Activated effector memory CD4-positive, alpha-beta T cell treated with Interleukin-2 at 50 U/mL for 16 hours (primary cell): ENCODE measurements at regions not wholly inside any gene's neighbourhood (a gene's known extent, or its start where the extent isn't known, plus 50 kb on each side); places are given as distances from the start of the nearest gene placed in this dataset.
A peak's percentile ranks its signal among the peaks of the same experiment; 100 is the strongest.
"Not testable (repeated sequence)": the region's sequence is repeated elsewhere in the genome, so short reads cannot be mapped to it uniquely, and the experiment has no call there.

Source experiments
- DNase-seq: peaks from one replicate; pipeline ENCODE4 v3.0.0-alpha.2; 2020

GRCh38 chr1:149157409-149157808, 54.1 kb upstream of the NBPF9 start:
- DNase-seq = not testable (repeated sequence)

DNA sequence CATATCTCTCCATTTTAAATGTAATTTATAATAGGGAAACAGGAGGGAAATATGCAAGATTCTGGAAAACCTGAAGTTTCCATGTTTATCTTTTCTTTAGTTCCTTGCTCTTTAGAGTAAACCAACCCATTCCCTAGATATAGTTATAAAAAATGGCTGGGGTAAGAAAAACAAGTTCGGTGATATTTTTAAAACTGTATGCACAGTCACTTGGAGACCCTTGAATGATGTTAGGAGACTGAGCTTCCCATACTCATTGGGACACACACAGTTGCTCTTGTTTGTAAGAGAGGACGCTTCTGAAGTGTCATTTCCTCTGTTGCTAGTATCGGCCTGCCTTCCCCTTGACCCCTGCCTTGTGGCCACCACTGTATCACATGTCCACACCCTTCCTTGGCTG, 55.0 kb upstream of the NBPF9 start:
- not testable (repeated sequence) for DNase-seq

DNA sequence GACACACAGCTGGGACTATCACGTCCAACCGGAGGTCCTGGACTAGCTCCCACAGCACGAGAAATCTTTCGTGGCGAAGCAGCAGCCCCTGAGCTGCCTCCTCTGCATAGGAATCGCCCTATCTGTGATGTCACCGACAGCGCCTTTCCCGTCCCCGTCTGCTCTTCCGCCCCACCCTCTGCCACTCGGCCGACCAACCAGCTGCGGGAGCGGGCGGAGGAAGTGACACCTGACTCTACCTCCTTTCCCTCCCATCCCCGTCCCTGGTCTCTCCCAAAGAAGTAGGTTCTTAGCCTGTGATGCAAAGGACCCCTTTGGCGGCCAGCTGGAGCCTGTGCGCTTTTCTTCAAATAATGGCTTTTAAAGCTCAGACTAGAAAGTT, 59.7 kb upstream of the NBPF9 start:
- not testable (repeated sequence) for DNase-seq

DNA sequence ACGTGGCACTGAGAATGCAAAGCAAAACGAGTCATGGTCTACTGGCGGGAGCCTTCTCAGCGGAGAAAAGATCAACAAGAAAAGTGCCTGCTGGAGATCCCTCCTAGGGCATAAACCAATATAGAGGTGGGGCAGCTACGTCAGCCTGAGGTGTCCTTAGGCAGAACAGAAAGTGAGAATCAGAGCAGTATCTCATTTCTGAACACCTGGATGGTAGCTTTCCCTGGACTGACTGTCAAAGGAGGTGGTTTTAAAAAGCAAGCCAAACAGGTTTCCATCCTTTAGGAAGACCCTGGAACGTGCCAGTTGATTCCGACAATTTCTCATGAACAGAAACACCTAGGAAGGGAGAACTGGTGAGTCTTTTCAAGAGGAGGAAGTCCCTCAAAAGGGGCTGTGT, 71.4 kb upstream of the NBPF9 start:
- DNase-seq = not testable (repeated sequence)

DNA sequence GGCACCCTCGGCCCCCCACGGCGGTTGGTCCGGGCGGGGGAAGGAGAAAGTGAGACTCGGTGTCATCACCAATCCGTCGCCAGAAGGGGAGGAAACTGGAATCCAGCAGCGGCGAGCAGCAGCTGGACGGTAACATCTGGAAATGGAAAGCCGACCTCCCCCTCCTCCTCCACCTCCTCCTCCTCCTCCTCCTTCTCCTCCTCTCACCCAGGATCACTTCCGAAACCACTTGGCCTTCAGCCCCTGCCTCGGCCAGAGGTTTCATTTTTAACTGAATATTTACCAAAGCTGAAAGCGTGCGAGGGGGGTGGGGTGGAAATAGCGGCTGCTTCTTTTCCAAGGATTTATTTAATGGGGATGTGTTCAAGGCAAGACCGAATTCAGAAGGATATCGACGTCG, 72.5 kb upstream of the NBPF9 start:
- DNase-seq = not testable (repeated sequence)

- peak; percentile 62 for DNase-seq
Measured at GRCh38 chr1:149176453-149177316, 73.3 kb upstream of the NBPF9 start.

GRCh38 chr1:149190742-149191141, 87.4 kb upstream of the NBPF9 start:
- not testable (repeated sequence) for DNase-seq

- not testable (repeated sequence) for DNase-seq
Measured at GRCh38 chr1:149196651-149197050, 93.3 kb upstream of the NBPF9 start.

GRCh38 chr1:149200567-149200966, 97.2 kb upstream of the NBPF9 start:
- DNase-seq = not testable (repeated sequence)

GRCh38 chr1:149202283-149202682, 98.9 kb upstream of the NBPF9 start:
- DNase-seq = not testable (repeated sequence)

DNA sequence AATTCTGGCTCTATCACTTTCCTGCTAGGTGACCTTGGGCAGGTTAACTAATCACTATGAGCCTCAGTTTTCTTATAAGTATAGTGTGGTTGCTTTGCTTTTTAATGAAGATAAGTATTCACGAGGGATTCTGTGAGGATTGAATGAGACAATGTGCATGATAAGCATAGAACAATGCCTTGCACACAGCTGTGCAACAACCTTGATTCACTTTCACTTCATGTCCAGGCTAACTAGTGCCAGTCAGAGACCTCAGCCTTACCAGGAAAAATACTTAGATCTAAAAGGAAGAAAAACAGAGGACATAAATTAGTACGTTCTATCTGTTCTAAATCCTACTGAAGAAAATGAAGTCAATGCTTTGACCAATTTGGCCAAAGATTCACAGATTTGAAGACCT, 101.0 kb upstream of the NBPF9 start:
- DNase-seq = not testable (repeated sequence)

GRCh38 chr1:149208836-149209235, 105.5 kb upstream of the NBPF9 start:
- not testable (repeated sequence) for DNase-seq

GRCh38 chr1:149211757-149212420, 108.5 kb upstream of the NBPF9 start:
- DNase-seq = not testable (repeated sequence)

GRCh38 chr1:149212946-149213345, 109.6 kb upstream of the NBPF9 start:
- DNase-seq = not testable (repeated sequence)

DNA sequence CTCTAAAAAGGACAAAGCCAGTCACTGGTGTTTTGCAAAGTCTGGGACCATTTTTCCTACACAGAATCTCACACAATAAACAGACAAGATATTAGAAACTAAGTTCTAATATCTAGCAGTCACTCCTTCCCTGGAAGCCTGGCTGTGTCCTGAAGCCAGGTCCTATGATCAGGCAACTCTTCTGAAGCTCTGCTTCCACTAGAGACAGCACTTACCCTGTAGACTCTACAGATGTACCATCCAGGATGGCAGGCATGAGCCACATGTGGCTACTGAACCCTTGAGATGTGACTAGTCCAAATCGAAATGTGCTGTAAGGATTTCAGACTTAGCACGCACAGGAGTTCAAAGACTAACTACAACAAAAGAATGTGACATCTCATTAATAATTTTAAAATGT, 110.3 kb upstream of the NBPF9 start:
- DNase-seq = not testable (repeated sequence)

DNA sequence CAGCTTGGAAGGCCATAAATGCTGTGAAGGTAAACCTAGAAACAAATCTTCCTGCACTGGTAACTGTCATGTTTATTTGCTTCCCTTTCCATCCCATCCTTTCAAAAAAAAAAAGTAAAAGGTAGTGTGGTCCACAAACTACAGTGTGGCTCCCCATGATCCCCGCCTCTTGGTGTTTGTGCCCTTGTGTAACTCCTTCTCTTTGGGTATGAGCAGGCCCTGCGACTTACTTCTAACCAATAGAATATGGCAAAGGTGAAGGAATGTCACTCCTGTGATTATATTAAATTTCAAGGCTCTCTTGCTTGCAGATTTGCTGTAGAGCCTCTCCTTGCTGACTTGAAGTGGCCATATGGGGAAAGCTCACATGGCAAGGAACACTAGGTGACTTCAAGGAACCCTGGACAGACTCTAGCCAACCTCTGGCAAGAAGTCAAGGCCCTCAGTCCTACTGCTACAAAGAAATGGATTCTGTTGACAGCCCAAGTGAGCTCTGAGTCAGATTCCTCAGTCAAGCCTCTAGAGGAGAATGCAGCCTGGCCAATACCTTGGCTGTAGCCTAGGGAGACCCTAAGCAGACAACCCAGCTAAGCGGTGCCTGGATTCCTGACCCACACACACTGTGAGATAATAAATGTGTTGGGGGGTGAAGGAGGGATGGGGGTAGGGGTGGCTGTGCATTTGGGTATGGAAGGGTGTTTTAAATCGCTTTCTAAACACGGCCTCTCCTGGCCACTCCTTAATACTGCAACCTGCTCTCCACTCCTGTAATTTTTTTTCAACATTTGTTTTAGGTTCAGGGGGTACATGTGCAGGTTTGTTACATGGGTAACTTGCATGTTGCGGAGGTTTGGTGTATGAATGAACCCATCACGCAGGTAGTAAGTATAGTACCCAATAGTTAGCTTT, 115.0 kb upstream of the NBPF9 start:
- DNase-seq = not testable (repeated sequence)

DNA sequence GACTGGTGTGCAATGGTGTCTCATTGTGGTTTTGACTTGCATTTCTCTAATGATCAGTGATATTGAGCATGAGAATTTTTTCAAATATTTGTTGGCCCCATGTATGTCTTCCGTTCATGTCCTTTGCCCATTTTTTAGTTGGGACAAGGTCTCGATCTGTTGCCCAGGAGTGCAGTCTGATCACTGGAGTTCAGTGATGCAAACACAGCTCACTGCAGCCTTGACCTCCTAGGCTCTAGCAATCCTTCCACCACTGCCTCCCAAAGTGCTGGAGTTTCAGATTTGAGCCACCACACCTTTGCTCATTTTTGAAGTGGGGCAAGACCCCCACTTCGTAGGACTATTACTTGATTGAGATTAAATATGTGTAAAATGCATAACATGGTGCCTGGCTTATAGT, 116.2 kb upstream of the NBPF9 start:
- not testable (repeated sequence) for DNase-seq

GRCh38 chr1:149220463-149221074, 117.2 kb upstream of the NBPF9 start:
- not testable (repeated sequence) for DNase-seq

DNA sequence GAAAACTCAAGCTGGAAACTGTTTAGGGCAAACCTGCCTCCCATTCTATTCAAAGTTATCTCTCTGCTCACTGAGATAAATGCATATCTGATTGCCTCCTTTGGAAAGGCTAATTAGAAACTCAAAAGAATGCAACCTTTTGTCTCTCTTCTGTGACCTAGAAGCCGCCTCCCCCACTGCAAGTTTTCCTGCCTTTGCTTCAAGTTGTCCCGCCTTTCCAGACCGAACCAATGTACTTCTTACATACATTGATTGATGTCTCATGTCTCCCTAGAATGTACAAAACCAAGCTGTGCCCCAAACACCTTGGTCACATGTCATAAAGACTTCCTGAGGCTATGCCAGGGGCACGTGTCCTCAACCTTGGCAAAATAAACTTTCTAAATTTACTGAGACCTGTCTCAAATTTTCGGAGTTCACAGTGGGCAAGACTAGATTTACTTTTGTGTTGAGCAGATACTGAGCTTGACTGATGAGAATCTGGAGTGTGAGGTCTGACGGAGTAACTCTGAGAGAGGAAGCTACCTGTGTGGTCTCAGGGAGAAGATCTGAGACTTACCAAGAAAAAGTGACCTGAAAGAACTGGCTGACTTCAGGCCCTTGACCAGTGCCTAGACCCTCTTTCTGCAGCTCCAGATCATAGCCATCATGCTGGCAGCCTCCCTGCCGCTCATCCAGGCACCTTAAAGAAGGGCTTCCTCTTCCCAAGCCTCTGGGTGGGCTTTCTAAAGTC, 124.7 kb upstream of the NBPF9 start:
- not testable (repeated sequence) for DNase-seq

DNA sequence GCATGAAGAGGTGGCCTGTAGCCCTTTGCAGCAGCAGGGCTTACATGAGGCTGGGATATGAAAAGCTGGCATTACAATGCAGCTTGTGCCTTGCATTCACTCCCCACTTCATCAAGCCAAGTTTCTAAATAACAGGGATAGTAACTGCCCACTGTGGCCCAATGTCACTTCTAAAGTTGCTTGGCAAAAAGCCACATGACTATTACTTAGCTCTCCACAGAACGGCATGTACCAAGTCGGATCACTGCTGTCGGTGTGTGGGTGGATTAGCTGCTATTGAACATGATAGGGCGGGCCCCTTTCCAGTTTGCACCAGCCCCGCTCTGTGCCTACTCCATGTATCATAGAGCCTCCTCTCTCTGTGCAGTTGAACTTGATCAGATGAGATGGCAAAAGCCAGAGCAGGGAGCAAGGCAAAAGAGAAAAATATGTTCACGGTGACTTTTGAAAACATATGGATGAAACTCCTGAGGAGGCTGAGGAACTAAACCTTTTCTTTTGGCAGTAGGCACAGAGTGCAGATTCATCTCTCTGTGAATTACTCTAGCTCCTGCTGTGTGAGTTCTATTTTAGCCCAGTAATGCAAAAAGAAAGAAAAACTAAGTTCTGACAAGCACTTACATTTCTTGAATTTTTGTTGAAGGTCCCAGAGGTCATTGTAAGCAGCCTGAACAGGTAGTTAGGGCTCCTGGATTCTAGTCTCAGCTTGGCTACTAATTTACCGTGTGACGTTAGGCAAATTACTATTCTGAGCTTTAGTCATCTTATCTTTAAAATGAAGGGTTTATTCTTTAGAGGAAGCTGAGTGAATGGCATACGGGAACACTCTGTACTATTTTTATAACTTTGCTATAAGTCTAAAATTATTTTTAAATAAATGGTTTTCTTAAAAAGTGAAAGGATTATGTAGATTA, 125.6 kb upstream of the NBPF9 start:
- not testable (repeated sequence) for DNase-seq

DNA sequence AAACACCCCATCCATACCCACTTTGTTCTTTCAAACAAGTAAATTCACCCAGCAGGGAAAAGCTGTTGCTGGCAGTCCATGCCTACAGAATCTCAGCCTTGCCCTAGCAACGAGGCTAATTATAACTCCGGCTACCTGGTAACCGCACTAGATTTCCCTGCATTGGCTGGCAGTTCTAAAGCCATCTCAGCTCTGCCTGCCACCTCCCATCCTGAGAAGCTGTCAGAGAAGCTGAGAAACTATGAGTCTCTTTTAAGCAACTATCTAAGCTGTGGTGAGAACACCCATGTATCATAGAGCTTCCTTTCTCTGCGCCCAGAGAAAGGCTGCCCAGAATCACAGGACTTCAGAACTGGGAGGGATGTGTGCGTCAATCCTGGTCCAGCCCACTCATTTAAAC, 126.5 kb upstream of the NBPF9 start:
- not testable (repeated sequence) for DNase-seq
